Mucosa of rectum (tissue), 2 donors: ENCODE measurements at regions not wholly inside any gene's neighbourhood (a gene's known extent, or its start where the extent isn't known, plus 50 kb on each side); places are given as distances from the start of the nearest gene placed in this dataset.

Experiments used
- H3K27ac ChIP-seq, 2 donors: one replicate each; pipeline ENCODE4 v1.7.0; 2013; ENCODE audit warnings: inconsistent platforms in 2 of 2, low read depth in 2 of 2, low read length in 2 of 2
- H3K27me3 ChIP-seq, 2 donors: one replicate each; pipeline ENCODE4 v1.7.0; 2013; ENCODE audit warnings: low read length in 2 of 2; ENCODE audit not compliant: control insufficient read depth in 2 of 2, insufficient read depth in 2 of 2
- H3K36me3 ChIP-seq, 2 donors: one replicate each; pipeline ENCODE4 v1.7.0; 2013; ENCODE audit warnings: low read length in 2 of 2; ENCODE audit not compliant: control insufficient read depth in 2 of 2, insufficient read depth in 2 of 2
- H3K4me1 ChIP-seq, 2 donors: one replicate each; pipeline ENCODE4 v1.7.0; 2013; ENCODE audit warnings: low read length in 2 of 2, mild to moderate bottlenecking in 1 of 2; ENCODE audit not compliant: control insufficient read depth in 2 of 2, insufficient read depth in 2 of 2
- H3K4me3 ChIP-seq, 2 donors: one replicate each; pipeline ENCODE4 v1.7.0; 2013; ENCODE audit warnings: low read length in 2 of 2
- H3K9ac ChIP-seq, 2 donors: one replicate each; pipeline ENCODE4 v1.7.0; 2013; ENCODE audit warnings: low read length in 2 of 2, low read depth in 1 of 2, mild to moderate bottlenecking in 1 of 2
- H3K9me3 ChIP-seq, 2 donors: one replicate each; pipeline ENCODE4 v1.7.0; 2013; ENCODE audit warnings: low read length in 2 of 2; ENCODE audit not compliant: control insufficient read depth in 2 of 2
- donor health status: healthy.
- donor health status: Normal muscosa, but diverticular disease.

DNA sequence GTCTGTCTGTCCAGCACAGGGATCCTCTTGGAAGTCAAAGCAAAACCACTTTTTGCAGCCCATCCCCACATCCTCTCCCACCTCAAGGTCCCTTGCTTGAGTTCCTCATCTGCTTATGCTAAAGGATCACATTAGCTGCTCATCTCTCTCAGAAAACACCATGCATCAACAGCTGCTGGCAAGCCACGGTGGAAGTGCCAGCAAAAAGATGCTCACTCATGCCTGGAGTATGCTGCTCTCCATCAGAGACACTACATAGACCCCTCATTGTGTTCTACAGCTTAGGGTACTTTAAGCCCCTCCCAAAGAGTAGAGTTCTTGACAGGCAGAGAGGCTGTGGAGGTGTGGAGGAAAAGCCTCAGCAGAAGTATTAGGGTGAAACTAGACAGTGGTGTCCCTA, 94.6 kb upstream of the COL8A1 start:
- H3K9ac ChIP-seq = no peak overlapping the region

GRCh38 chr3:99542767-99543518, 95.5 kb upstream of the COL8A1 start:
- no peaks in the 10 kb centered on the region for H3K27me3 ChIP-seq
- no peak overlapping the region for H3K9ac ChIP-seq
- no peak overlapping the region for H3K27ac ChIP-seq
- H3K4me1 ChIP-seq = no peaks in the 10 kb centered on the region
- H3K36me3 ChIP-seq = no peaks in the 10 kb centered on the region
- no peak overlapping the region for H3K4me3 ChIP-seq
- H3K9me3 ChIP-seq = no peaks in the 10 kb centered on the region

More for the DNA sequence above, 94.6 kb upstream of the COL8A1 start:
- Histone ChIP-seq H3K27ac (no peak overlapping the region), H3K9me3 (no peaks in the 10 kb centered on the region), H3K4me1 (no peaks in the 10 kb centered on the region), H3K4me3 (no peak overlapping the region), H3K27me3 (no peaks in the 10 kb centered on the region), H3K36me3 (no peaks in the 10 kb centered on the region)

DNA sequence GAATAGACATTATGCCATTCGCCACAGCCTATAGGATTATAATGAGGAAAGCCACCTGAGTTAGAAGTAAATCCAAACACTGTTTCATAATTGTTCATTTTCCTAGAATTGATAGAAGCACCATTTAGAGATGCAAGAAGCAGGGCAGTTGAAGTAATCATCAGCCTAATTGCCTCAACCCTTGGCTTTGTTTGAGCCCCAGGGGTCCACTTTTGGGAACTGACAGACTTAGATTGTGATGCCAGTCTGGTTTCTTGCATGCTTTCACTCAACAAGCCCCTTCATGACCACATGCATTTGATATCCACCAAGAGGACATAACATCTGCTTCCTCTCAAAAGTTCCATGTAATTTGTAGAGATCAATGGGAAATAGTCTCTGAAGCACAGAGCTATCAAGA, 97.2 kb upstream of the COL8A1 start:
- H3K4me1 ChIP-seq = no peaks in the 10 kb centered on the region
- H3K36me3 ChIP-seq = no peaks in the 10 kb centered on the region
- no peak overlapping the region for H3K4me3 ChIP-seq
- H3K9me3 ChIP-seq = no peaks in the 10 kb centered on the region
- no peak overlapping the region for H3K9ac ChIP-seq
- H3K27ac ChIP-seq = no peak overlapping the region
- H3K27me3 ChIP-seq = no peaks in the 10 kb centered on the region

DNA sequence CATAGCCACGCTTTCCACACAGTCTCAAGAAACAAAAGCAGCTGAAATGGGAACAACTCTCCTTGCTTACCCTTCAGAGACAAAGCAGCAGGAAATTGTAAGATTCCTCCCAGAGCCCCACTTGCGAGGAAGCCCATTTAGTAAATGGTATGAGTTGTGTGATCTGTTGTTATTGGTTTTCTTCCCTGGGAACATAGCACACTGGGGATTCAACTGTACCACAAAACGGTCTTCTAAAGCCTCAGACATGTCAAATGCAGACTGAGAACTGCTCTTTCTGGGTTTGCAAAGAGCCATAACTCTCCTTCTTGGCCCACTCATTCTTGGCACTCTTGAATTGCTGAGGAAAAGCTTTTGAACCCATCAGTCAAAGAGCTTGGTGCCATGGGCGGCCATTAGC, 101.0 kb upstream of the COL8A1 start:
- H3K4me3 ChIP-seq = no peak overlapping the region
- H3K27ac ChIP-seq = no peak overlapping the region
- H3K9me3 ChIP-seq = no peaks in the 10 kb centered on the region
- no peaks in the 10 kb centered on the region for H3K4me1 ChIP-seq
- H3K36me3 ChIP-seq = no peaks in the 10 kb centered on the region
- no peaks in the 10 kb centered on the region for H3K27me3 ChIP-seq
- no peak overlapping the region for H3K9ac ChIP-seq

DNA sequence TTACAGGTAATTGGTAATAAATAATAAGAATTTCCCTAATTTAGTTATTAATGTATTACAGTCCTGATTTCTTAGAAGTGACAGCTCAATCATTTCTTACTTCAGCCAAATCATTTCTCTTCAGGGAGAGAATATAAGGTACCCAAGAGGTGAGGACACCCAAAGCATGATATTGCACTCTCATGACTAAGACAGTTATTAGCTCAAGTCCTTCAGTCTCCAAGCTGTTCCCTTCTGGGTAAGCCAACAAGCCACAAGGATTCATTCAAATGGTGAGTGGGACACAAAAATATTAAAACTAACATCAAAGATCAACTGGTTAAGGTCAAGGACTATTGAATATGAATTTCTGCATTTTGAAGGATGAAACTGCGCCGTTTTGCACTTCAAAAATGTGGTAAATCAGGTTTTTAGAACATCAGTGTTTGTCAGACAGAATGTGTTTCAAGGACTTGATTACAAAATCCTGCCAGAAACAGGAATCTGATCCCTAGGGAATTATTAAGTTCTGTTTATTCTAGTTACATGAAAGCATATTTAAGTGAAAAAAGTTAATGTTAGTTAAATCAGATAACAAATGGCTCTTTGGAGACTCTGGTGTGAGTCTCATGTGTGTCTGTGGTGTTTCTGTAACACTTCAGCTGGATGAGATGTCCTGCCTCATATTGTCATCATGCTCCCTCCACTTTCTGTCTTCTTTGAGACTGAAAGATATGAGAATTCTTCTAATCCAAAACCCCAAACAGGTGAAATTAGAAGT, 101.7 kb upstream of the COL8A1 start:
- H3K9me3 ChIP-seq = no peaks in the 10 kb centered on the region
- no peak overlapping the region for H3K9ac ChIP-seq
- H3K4me1 ChIP-seq = no peaks in the 10 kb centered on the region
- H3K36me3 ChIP-seq = no peaks in the 10 kb centered on the region
- H3K27ac ChIP-seq = no peak overlapping the region
- H3K4me3 ChIP-seq = no peak overlapping the region
- H3K27me3 ChIP-seq = no peaks in the 10 kb centered on the region

DNA sequence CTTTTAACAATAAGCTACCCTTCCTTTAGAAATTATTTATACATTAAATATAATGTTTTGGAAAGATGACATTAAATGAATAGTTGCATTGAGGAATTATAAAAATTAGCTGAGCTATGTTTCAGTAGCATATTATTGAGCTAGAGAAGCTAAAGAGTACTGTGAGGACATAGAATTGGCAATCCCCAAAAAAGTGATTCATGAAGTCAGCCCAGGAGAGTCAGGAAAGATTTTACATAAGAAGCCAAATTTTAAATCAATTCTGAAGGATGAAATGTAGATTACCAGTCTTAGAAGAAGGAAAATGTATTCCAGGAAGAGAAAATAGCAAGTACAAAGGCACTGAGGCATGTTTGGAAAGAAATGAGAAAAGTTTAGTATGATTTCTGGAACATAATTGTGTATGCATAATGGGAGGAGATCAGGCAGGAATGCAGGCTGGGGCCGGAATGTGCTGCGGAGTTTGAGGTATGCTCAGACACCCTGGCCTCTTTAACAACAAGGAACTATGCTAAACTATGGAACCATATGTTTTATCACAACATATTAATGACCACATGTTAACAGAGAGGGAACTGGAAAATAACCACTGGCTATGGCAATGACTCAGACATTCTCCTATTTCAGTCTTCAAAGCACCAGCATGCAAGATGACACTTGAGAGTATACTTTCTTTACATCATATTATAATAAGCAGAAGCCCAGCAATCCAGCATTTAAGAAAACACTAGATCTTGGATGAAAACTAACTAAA, 103.3 kb upstream of the COL8A1 start:
- H3K36me3 ChIP-seq = no peaks in the 10 kb centered on the region
- H3K27ac ChIP-seq = no peak overlapping the region
- H3K4me3 ChIP-seq = no peak overlapping the region
- no peak overlapping the region for H3K9ac ChIP-seq
- H3K4me1 ChIP-seq = no peaks in the 10 kb centered on the region
- H3K27me3 ChIP-seq = no peaks in the 10 kb centered on the region
- H3K9me3 ChIP-seq = no peaks in the 10 kb centered on the region

DNA sequence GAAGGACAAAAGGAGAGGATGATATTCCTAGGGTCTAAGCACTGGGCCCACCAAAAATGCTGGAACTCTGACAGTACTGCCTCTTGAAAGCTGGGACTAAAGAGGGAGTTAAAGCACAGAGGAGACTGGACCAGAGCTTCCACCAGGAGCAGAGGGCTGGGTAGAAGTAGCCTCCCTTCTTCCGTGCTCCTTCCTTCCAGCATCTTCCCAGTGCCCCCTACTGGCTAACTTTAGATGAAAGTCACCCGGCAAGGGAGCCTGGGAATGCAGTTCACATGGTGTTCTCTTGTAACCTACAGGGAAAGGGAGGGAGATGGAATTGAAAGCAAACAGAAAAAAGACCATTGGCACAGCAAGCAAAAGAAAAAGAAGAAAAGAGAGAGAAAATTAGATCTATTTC, 106.1 kb upstream of the COL8A1 start:
- no peak overlapping the region for H3K4me3 ChIP-seq
- no peak overlapping the region for H3K9ac ChIP-seq
- H3K36me3 ChIP-seq = no peaks in the 10 kb centered on the region
- no peaks in the 10 kb centered on the region for H3K9me3 ChIP-seq
- no peaks in the 10 kb centered on the region for H3K27me3 ChIP-seq
- no peak overlapping the region for H3K27ac ChIP-seq
- H3K4me1 ChIP-seq = no peaks in the 10 kb centered on the region

DNA sequence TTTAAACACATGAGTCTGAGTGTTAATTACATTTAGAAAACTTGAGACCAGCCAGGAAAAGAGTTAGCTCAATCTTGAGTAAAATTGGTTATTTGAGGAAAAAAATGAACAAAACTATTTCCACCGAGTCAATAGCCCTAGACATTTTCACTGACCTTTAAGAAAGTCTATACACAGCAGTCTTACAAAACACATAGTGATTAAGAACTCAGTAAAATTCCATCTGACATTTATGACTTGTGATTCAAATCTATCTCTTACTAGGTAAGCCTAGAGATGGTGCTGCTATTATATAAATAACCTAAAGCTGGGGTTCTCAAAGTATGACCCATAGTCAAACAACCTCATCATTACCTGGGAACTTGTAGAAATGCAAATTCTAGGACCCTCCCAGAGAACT, 109.1 kb upstream of the COL8A1 start:
- H3K27ac ChIP-seq = no peak overlapping the region
- no peaks in the 10 kb centered on the region for H3K9me3 ChIP-seq

GRCh38 chr3:99526921-99527320, 111.5 kb upstream of the COL8A1 start:
- Histone ChIP-seq H3K4me3 (no peak overlapping the region), H3K27me3 (no peaks in the 10 kb centered on the region), H3K9ac (no peak overlapping the region), H3K4me1 (no peaks in the 10 kb centered on the region), H3K36me3 (no peaks in the 10 kb centered on the region), H3K9me3 (no peaks in the 10 kb centered on the region), H3K27ac (no peak overlapping the region)

More for the DNA sequence above, 109.1 kb upstream of the COL8A1 start:
- no peaks in the 10 kb centered on the region for H3K27me3 ChIP-seq
- H3K4me1 ChIP-seq = no peaks in the 10 kb centered on the region
- H3K4me3 ChIP-seq = no peak overlapping the region
- no peak overlapping the region for H3K9ac ChIP-seq
- no peaks in the 10 kb centered on the region for H3K36me3 ChIP-seq

- no peak overlapping the region for H3K9ac ChIP-seq
- H3K9me3 ChIP-seq = no peaks in the 10 kb centered on the region
- H3K36me3 ChIP-seq = no peaks in the 10 kb centered on the region
- H3K27ac ChIP-seq = no peak overlapping the region
- no peak overlapping the region for H3K4me3 ChIP-seq
- H3K27me3 ChIP-seq = no peaks in the 10 kb centered on the region
- H3K4me1 ChIP-seq = no peaks in the 10 kb centered on the region
Measured at GRCh38 chr3:99524559-99524958, 113.8 kb upstream of the COL8A1 start.
